HAP-1 (cell line): ENCODE measurements at regions not wholly inside any gene's neighbourhood (a gene's known extent, or its start where the extent isn't known, plus 50 kb on each side); places are given as distances from the start of the nearest gene placed in this dataset.

Source experiments
- DNase-seq, 2 experiments: peaks; one replicate each; pipeline ENCODE4 v3.0.0-alpha.2; 2016 to 2020; ENCODE audit warnings: low spot score in 2 of 2
- H3K27me3 ChIP-seq: fragments of 250-450 bp; sonication (Bioruptor Pico); 2 replicates; pipeline ENCODE4 v1.5.1; 2020; ENCODE audit warnings: low read depth, mild to moderate bottlenecking, moderate library complexity
- H3K36me3 ChIP-seq: fragments of 250-450 bp; sonication (Bioruptor Pico); replicated peaks from 2 replicates; pipeline ENCODE4 v1.5.1; 2020; ENCODE audit warnings: mild to moderate bottlenecking
- H3K4me1 ChIP-seq: fragments of 250-450 bp; sonication (Bioruptor Pico); 2 replicates; pipeline ENCODE4 v1.5.1; 2020; ENCODE audit warnings: mild to moderate bottlenecking
- H3K4me3 ChIP-seq: fragments of 250-450 bp; sonication (Bioruptor Pico); 2 replicates; pipeline ENCODE4 v1.5.1; 2020; ENCODE audit warnings: mild to moderate bottlenecking, moderate library complexity
- H3K9me3 ChIP-seq: fragments of 250-450 bp; sonication (Bioruptor Pico); 2 replicates; pipeline ENCODE4 v1.5.1; 2020; ENCODE audit warnings: mild to moderate bottlenecking, moderate library complexity
- in situ Hi-C: fragments of 300-500 bp; cut with MboI; formaldehyde crosslinking; loops from 3 replicates; pipeline ENCODE4 v1.14.3; 2020; ENCODE audit warnings: low sequenced_read_pairs, inconsistent platforms, mixed read lengths

- in situ Hi-C loops = no loop called here
Observed at GRCh38 chr6:51250317-51250716, 431.6 kb downstream of the TFAP2B start.

GRCh38 chr6:51257938-51258337, 439.3 kb downstream of the TFAP2B start:
- Histone ChIP-seq H3K4me1 (no peaks in the 10 kb centered on the region), H3K27me3 (no peaks in the 10 kb centered on the region), H3K36me3 (no peaks in the 10 kb centered on the region), H3K4me3 (no peak overlapping the region), H3K9me3 (no peaks in the 10 kb centered on the region)
- DNase-seq = no peak
- in situ Hi-C loops = no loop called here

More at GRCh38 chr6:51250317-51250716, 431.6 kb downstream of the TFAP2B start:
- Histone ChIP-seq H3K4me3 (no peak overlapping the region), H3K27me3 (no peaks in the 10 kb centered on the region), H3K36me3 (no peaks in the 10 kb centered on the region), H3K4me1 (no peaks in the 10 kb centered on the region), H3K9me3 (no peaks in the 10 kb centered on the region)
- no peak for DNase-seq

GRCh38 chr6:51260003-51260402, 441.3 kb downstream of the TFAP2B start:
- in situ Hi-C loops = no loop called here
- no peaks in the 10 kb centered on the region for H3K4me1 ChIP-seq
- no peak for DNase-seq
- no peak overlapping the region for H3K4me3 ChIP-seq
- no peaks in the 10 kb centered on the region for H3K9me3 ChIP-seq
- no peaks in the 10 kb centered on the region for H3K27me3 ChIP-seq
- H3K36me3 ChIP-seq = no peaks in the 10 kb centered on the region

- Histone ChIP-seq H3K4me3 (no peak overlapping the region), H3K36me3 (no peaks in the 10 kb centered on the region), H3K4me1 (no peaks in the 10 kb centered on the region), H3K9me3 (no peaks in the 10 kb centered on the region), H3K27me3 (no peaks in the 10 kb centered on the region)
- in situ Hi-C loops = no loop called here
- no peak for DNase-seq
Observed at GRCh38 chr6:51261691-51262090, 443.0 kb downstream of the TFAP2B start.

GRCh38 chr6:51265426-51265825, 446.8 kb downstream of the TFAP2B start:
- no peak for DNase-seq
- H3K27me3 ChIP-seq = no peaks in the 10 kb centered on the region
- in situ Hi-C loops = no loop called here

GRCh38 chr6:51266604-51267003, 447.9 kb downstream of the TFAP2B start:
- in situ Hi-C loops = no loop called here
- H3K9me3 ChIP-seq = no peaks in the 10 kb centered on the region
- no peaks in the 10 kb centered on the region for H3K27me3 ChIP-seq
- no peaks in the 10 kb centered on the region for H3K36me3 ChIP-seq
- H3K4me1 ChIP-seq = no peaks in the 10 kb centered on the region
- DNase-seq = no peak
- H3K4me3 ChIP-seq = no peak overlapping the region

More at GRCh38 chr6:51265426-51265825, 446.8 kb downstream of the TFAP2B start:
- H3K9me3 ChIP-seq = no peaks in the 10 kb centered on the region
- no peak overlapping the region for H3K4me3 ChIP-seq
- H3K4me1 ChIP-seq = no peaks in the 10 kb centered on the region
- no peaks in the 10 kb centered on the region for H3K36me3 ChIP-seq

GRCh38 chr6:51268666-51269065, 450.0 kb downstream of the TFAP2B start:
- Histone ChIP-seq H3K36me3 (no peaks in the 10 kb centered on the region), H3K4me3 (no peak overlapping the region), H3K27me3 (no peaks in the 10 kb centered on the region), H3K4me1 (no peaks in the 10 kb centered on the region), H3K9me3 (no peaks in the 10 kb centered on the region)
- in situ Hi-C loops = no loop called here
- no peak for DNase-seq

- no peaks in the 10 kb centered on the region for H3K4me1 ChIP-seq
- in situ Hi-C loops = no loop called here
- no peak overlapping the region for H3K4me3 ChIP-seq
- no peaks in the 10 kb centered on the region for H3K36me3 ChIP-seq
- no peaks in the 10 kb centered on the region for H3K27me3 ChIP-seq
- no peaks in the 10 kb centered on the region for H3K9me3 ChIP-seq
- no peak for DNase-seq
Observed at GRCh38 chr6:51269876-51270275, 451.2 kb downstream of the TFAP2B start.

- no peaks in the 10 kb centered on the region for H3K4me1 ChIP-seq
- no peak for DNase-seq
- no peaks in the 10 kb centered on the region for H3K27me3 ChIP-seq
- H3K4me3 ChIP-seq = no peak overlapping the region
- no peaks in the 10 kb centered on the region for H3K36me3 ChIP-seq
- H3K9me3 ChIP-seq = no peaks in the 10 kb centered on the region
- in situ Hi-C loops = no loop called here
Observed at GRCh38 chr6:51271615-51272014, 452.9 kb downstream of the TFAP2B start.

GRCh38 chr6:51273228-51273961, 454.7 kb downstream of the TFAP2B start:
- no peak overlapping the region for H3K4me3 ChIP-seq
- no peaks in the 10 kb centered on the region for H3K9me3 ChIP-seq
- H3K27me3 ChIP-seq = no peaks in the 10 kb centered on the region
- H3K4me1 ChIP-seq = no peaks in the 10 kb centered on the region
- DNase-seq = no peak
- no peaks in the 10 kb centered on the region for H3K36me3 ChIP-seq
- in situ Hi-C loops = no loop called here

- Histone ChIP-seq H3K36me3 (no peaks in the 10 kb centered on the region), H3K27me3 (no peaks in the 10 kb centered on the region), H3K4me1 (no peaks in the 10 kb centered on the region), H3K9me3 (no peaks in the 10 kb centered on the region), H3K4me3 (no peak overlapping the region)
- in situ Hi-C loops = no loop called here
- DNase-seq = no peak
Observed at GRCh38 chr6:51277474-51277873, 458.8 kb downstream of the TFAP2B start.

- H3K9me3 ChIP-seq = no peaks in the 10 kb centered on the region
- H3K27me3 ChIP-seq = no peaks in the 10 kb centered on the region
- no peaks in the 10 kb centered on the region for H3K4me1 ChIP-seq
- in situ Hi-C loops = no loop called here
- H3K36me3 ChIP-seq = no peaks in the 10 kb centered on the region
- no peak for DNase-seq
- no peak overlapping the region for H3K4me3 ChIP-seq
Observed at GRCh38 chr6:51282026-51282425, 463.4 kb downstream of the TFAP2B start.

GRCh38 chr6:51283723-51284355, 465.2 kb downstream of the TFAP2B start:
- Histone ChIP-seq H3K4me1 (no peaks in the 10 kb centered on the region), H3K4me3 (no peak overlapping the region), H3K9me3 (no peaks in the 10 kb centered on the region), H3K27me3 (no peaks in the 10 kb centered on the region), H3K36me3 (no peaks in the 10 kb centered on the region)
- in situ Hi-C loops = no loop called here
- DNase-seq = no peak

- H3K9me3 ChIP-seq = no peaks in the 10 kb centered on the region
- no peaks in the 10 kb centered on the region for H3K4me1 ChIP-seq
- in situ Hi-C loops = no loop called here
- DNase-seq = no peak
- no peak overlapping the region for H3K4me3 ChIP-seq
- no peaks in the 10 kb centered on the region for H3K36me3 ChIP-seq
- H3K27me3 ChIP-seq = no peaks in the 10 kb centered on the region
Observed at GRCh38 chr6:51285876-51286275, 467.2 kb downstream of the TFAP2B start.
